A549 (cell line): ENCODE measurements at regions not wholly inside any gene's neighbourhood (a gene's known extent, or its start where the extent isn't known, plus 50 kb on each side); places are given as distances from the start of the nearest gene placed in this dataset.
A peak's percentile ranks its signal among the peaks of the same experiment; 100 is the strongest.

Source experiments
- ATAC-seq, 2 experiments: fragments of 200-7000 bp in 1 of 2; fragments of >200 bp in 1 of 2; cut with Nextera tagmentation in 1 of 2; cut with Tn5 transposase in 1 of 2; 3 replicates each; pipeline versions ENCODE4 v1.8.0 to v1.9.1; 2018 to 2020; ENCODE audit warnings: mild to moderate bottlenecking in 1 of 2, moderate library complexity in 1 of 2
- CTCF ChIA-PET: fragments of 300-600 bp; sonication (Branson Sonifier 250); formaldehyde crosslinking; extraction: SDS; loops from one replicate; lab custom pipeline; 2021; ENCODE audit warnings: antibody characterized with exemption, inconsistent platforms; lab: Yijun Ruan, JAX
- POLR2A ChIA-PET: fragments of 350-600 bp; formaldehyde crosslinking; extraction: SDS; loops from one replicate; lab custom pipeline; 2021; ENCODE audit warnings: antibody characterized with exemption, inconsistent platforms; lab: Yijun Ruan, JAX
- DNase-seq, 2 experiments: peaks; one replicate each; pipeline versions ENCODE4 v3.0.0 to v3.0.0-alpha.2; 2011 to 2016; ENCODE audit warnings: low read depth in 1 of 2, low spot score in 1 of 2
- FAIRE-seq: peaks from 2 replicates; lab custom pipeline; 2011; peaks lifted over from hg19 to GRCh38; lab: Jason Lieb, UNC
- H3K27ac ChIP-seq, 2 experiments: fragments of >200 bp; sonication (Bioruptor Twin); formaldehyde crosslinking; 3 replicates each; pipeline ENCODE4 v1.5.1; 2016 to 2017
- H3K4me1 ChIP-seq: fragments of >200 bp; sonication (Bioruptor Twin); formaldehyde crosslinking; 3 replicates; pipeline ENCODE4 v1.6.1; 2016
- H3K4me2 ChIP-seq: fragments of >200 bp; sonication (Bioruptor Twin); formaldehyde crosslinking; 3 replicates; pipeline ENCODE4 v1.6.1; 2016
- H3K4me3 ChIP-seq: fragments of >200 bp; sonication (Bioruptor Twin); formaldehyde crosslinking; 3 replicates; pipeline ENCODE4 v1.5.1; 2016
- H3K9me3 ChIP-seq: fragments of >200 bp; sonication (Bioruptor Twin); formaldehyde crosslinking; 3 replicates; pipeline ENCODE4 v1.6.1; 2016
- ATOH8 ChIP-seq: fragments of 250-450 bp; sonication (Bioruptor Pico); IDR thresholded peaks from 2 replicates; pipeline ENCODE4 v1.5.0; 2020; ENCODE audit warnings: low read depth, mild to moderate bottlenecking, moderate library complexity
- CHD2 ChIP-seq: fragments of 150-350 bp; IDR thresholded peaks from 2 replicates; pipeline ENCODE4 v1.6.1; 2014; ENCODE audit warnings: low read length; ENCODE audit not compliant: partially characterized antibody
- EHMT2 ChIP-seq: fragments of 200-600 bp; sonication (generic); IDR thresholded peaks from 2 replicates; pipeline ENCODE4 v1.6.1; 2016; ENCODE audit warnings: antibody characterized with exemption, low read depth, mild to moderate bottlenecking, moderate library complexity
- HDAC2 ChIP-seq: fragments of 200-600 bp; sonication (generic); IDR thresholded peaks from 2 replicates; pipeline ENCODE4 v1.6.1; 2016
- HEYL ChIP-seq: fragments of 250-450 bp; sonication (Bioruptor Pico); IDR thresholded peaks from 2 replicates; pipeline ENCODE4 v1.8.0; 2021; ENCODE audit warnings: mild to moderate bottlenecking, moderate library complexity
- HOXB13 ChIP-seq: fragments of 250-450 bp; sonication (Bioruptor Pico); IDR thresholded peaks from 2 replicates; pipeline ENCODE4 v1.5.0; 2020; ENCODE audit warnings: low read depth, mild to moderate bottlenecking, moderate library complexity
- HOXB5 ChIP-seq: fragments of 250-450 bp; sonication (Bioruptor Pico); IDR thresholded peaks from 2 replicates; pipeline ENCODE4 v1.5.0; 2020; ENCODE audit warnings: mild to moderate bottlenecking, moderate library complexity
- MAFK ChIP-seq: fragments of 450-650 bp; IDR thresholded peaks from 2 replicates; pipeline ENCODE4 v1.6.1; 2014; ENCODE audit not compliant: partially characterized antibody
- NFE2L2 ChIP-seq: fragments of 150-350 bp; conservative IDR thresholded peaks from 2 replicates; pipeline ENCODE4 v1.6.1; 2014; ENCODE audit warnings: low read length
- PBX3 ChIP-seq: IDR thresholded peaks from 2 replicates; pipeline ENCODE4 v1.6.1; 2012
- POLR2AphosphoS2 ChIP-seq: conservative IDR thresholded peaks from 2 replicates; pipeline ENCODE4 v1.6.1; 2012; ENCODE audit warnings: low read length, improper control_type of control experiment, inconsistent platforms
- RFX5 ChIP-seq: fragments of 450-650 bp; IDR thresholded peaks from 2 replicates; pipeline ENCODE4 v1.7.1; 2014; ENCODE audit warnings: antibody characterized with exemption, mild to moderate bottlenecking, moderate library complexity
- SMC3 ChIP-seq: fragments of >200 bp; sonication (Bioruptor Twin); formaldehyde crosslinking; IDR thresholded peaks from 3 replicates; pipeline ENCODE4 v1.6.1; 2018; ENCODE audit warnings: inconsistent platforms
- TFCP2L1 ChIP-seq: fragments of 250-450 bp; sonication (Bioruptor Pico); IDR thresholded peaks from 2 replicates; pipeline ENCODE4 v1.5.0; 2021; ENCODE audit warnings: mild to moderate bottlenecking
- USF2 ChIP-seq: fragments of 450-650 bp; IDR thresholded peaks from 2 replicates; pipeline ENCODE4 v1.6.1; 2014; ENCODE audit warnings: antibody characterized with exemption
- ZC3H11A ChIP-seq: fragments of 450-650 bp; IDR thresholded peaks from 2 replicates; pipeline ENCODE4 v1.6.1; 2014; ENCODE audit warnings: antibody characterized with exemption, mild to moderate bottlenecking
- ZSCAN20 ChIP-seq: fragments of 250-450 bp; sonication (Bioruptor Pico); IDR thresholded peaks from 2 replicates; pipeline ENCODE4 v1.8.0; 2022; ENCODE audit warnings: mild to moderate bottlenecking, moderate library complexity
- WGBS: methylation state at CpG from one replicate; pipeline ENCODE4 v1.1.6; 2017; ENCODE audit errors: missing lambda C conversion rate; 5-methylcytosine and 5-hydroxymethylcytosine counted together

DNA sequence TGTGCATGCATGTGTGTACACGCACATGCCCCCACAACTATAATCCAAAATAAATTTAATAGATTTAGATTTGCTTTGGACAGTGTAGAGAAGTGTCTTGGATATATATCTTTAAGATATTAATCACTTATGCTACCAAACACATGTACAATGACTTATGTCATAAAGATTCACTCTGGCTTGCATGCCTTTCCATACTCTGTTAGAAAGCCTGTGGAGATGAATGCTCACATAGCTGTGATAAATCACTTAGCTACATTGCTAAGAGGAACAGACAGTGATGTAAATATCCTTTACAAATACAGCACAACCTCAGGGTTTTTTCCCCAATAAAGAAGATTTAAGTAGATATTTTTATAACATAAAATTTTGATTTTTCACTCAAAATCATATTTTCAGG lies 2484.8 kb upstream of the PCDH20 start:
- ChIA-PET POLR2A (no interaction called here), CTCF (no interaction called here)
- TF ChIP-seq USF2 = no peak
- TF ChIP-seq HOXB13 = no peak
- no peak for TF ChIP-seq PBX3
- TF ChIP-seq RFX5 = no peak
- no peak for TF ChIP-seq TFCP2L1
- Histone ChIP-seq H3K4me1 (no peaks in the 10 kb centered on the region), H3K27ac (no peak overlapping the region), H3K9me3 (no peaks in the 10 kb centered on the region), H3K4me3 (no peak overlapping the region), H3K4me2 (no peak overlapping the region)
- FAIRE-seq = no peak
- DNase-seq = no peak
- no peak for ATAC-seq
- 74% methylated on average over 1 of the region's 1 CpG for WGBS

DNA sequence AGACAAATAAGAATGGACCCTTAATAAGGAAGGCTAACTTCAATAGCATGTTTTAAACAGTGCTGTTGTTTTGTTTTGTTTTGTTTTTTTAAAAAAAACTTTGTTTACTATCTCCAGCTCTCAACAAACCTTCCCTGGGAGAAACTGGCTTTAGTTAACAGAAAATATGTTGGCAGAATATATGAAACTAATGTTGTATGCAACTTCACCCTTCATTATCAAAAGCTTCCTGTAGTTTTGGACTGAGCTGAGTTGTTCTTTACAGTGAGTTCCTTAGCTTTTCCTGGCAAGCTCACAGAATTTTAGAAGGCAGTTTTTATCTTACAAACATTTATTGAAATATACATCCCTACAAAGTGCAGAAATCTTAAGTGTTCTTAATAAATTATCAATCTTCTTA lies 2480.7 kb upstream of the PCDH20 start:
- no peak for DNase-seq
- TF ChIP-seq EHMT2 = no peak
- Histone ChIP-seq H3K9me3 (no peaks in the 10 kb centered on the region), H3K4me2 (no peak overlapping the region), H3K4me3 (no peak overlapping the region), H3K27ac (no peak overlapping the region), H3K4me1 (no peaks in the 10 kb centered on the region)
- POLR2A ChIA-PET = no interaction called here
- CTCF ChIA-PET = interaction anchor here (0.7 kb wide), 1 partner anchor 522 kb away, joined by 3 read pairs; no protein-coding TSS in a partner anchor
- no peak for ATAC-seq
- no peak for FAIRE-seq

DNA sequence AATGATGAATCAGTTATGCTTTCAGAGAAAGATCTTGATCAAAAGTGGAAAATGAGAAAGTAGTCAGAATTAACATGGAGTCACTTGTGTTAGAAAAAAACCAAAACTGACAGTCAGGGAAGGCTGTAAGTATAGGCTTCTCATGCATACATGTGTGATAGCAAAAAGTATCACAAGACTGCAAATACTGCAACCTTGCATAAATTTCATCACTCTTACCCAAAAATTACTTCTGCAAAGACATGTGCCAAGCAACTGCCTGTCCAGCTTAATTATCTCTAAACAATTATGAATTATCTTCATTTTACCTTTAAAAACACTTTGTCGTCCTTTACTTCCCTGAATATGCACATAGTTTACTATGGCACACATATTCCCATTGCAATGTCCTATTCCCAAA lies 2466.4 kb upstream of the PCDH20 start:
- TF ChIP-seq EHMT2 (no peak), MAFK (peak; percentile 69)
- DNase-seq (no peak), FAIRE-seq (no peak), ATAC-seq (no peak)
- no peak overlapping the region for H3K27ac ChIP-seq
- H3K4me2 ChIP-seq = no peak overlapping the region
- 38% methylated on average over 1 of the region's 1 CpG for WGBS
- ChIA-PET POLR2A (no interaction called here), CTCF (no interaction called here)
- no peaks in the 10 kb centered on the region for H3K9me3 ChIP-seq
- H3K4me1 ChIP-seq = no peaks in the 10 kb centered on the region
- H3K4me3 ChIP-seq = no peak overlapping the region

GRCh38 chr13:63880705-63881104 lies 2465.1 kb upstream of the PCDH20 start:
- CTCF ChIA-PET = no interaction called here
- FAIRE-seq = no peak
- POLR2A ChIA-PET = no interaction called here

DNA sequence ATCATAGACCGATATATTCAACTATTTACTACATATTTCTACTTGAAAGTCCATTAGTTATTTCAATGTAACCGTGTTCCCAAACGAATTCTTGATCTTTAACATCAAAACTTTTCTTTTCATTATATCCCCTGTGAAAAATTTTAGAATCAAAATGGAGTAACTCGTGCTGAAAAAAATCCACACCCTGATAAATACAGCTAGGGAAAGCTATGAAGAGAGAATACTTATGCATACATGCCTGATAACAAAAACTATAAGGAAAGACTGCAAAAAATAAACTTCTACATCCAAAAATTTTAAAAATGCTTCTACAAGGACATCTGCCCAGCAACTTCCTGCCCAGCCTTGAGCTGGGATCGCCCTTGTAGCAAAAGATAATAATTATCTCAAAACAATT lies 2458.3 kb upstream of the PCDH20 start:
- H3K4me1 ChIP-seq = no peaks in the 10 kb centered on the region
- WGBS = 20% methylated on average over 5 of the region's 5 CpGs
- H3K9me3 ChIP-seq = no peaks in the 10 kb centered on the region
- ChIA-PET CTCF (no interaction called here), POLR2A (no interaction called here)
- ATAC-seq = no peak
- TF ChIP-seq CHD2 = no peak
- no peak for TF ChIP-seq ATOH8
- no peak for TF ChIP-seq HOXB13
- TF ChIP-seq ZC3H11A = no peak
- no peak for TF ChIP-seq HDAC2
- TF ChIP-seq HEYL = no peak
- TF ChIP-seq HOXB5 (CRISPR knock-in tag) = no peak
- no peak for TF ChIP-seq NFE2L2
- TF ChIP-seq RFX5 = no peak
- DNase-seq = no peak
- no peak overlapping the region for H3K27ac ChIP-seq
- H3K4me3 ChIP-seq = no peak overlapping the region
- H3K4me2 ChIP-seq = no peak overlapping the region
- no peak for FAIRE-seq

More at GRCh38 chr13:63880705-63881104, 2465.1 kb upstream of the PCDH20 start:
- Histone ChIP-seq H3K4me3 (no peak overlapping the region), H3K27ac (no peak overlapping the region), H3K4me1 (no peaks in the 10 kb centered on the region), H3K9me3 (no peaks in the 10 kb centered on the region), H3K4me2 (no peak overlapping the region)
- ATAC-seq (no peak), DNase-seq (no peak)
- WGBS = 49% methylated on average over 3 of the region's 3 CpGs
- no peak for TF ChIP-seq POLR2AphosphoS2
- TF ChIP-seq MAFK = no peak
- TF ChIP-seq SMC3 = no peak
- TF ChIP-seq ZSCAN20 = no peak
